ENCODE measurements at regions not wholly inside any gene's neighbourhood (a gene's known extent, or its start where the extent isn't known, plus 50 kb on each side); places are given as distances from the start of the nearest gene placed in this dataset.

- TF ChIP-seq PKNOX1 (IDR thresholded peaks at IDR 0.05), result no peak
- TF ChIP-seq POLR2G (IDR thresholded peaks at IDR 0.05; ENCODE audit: low read depth, low read length), result no peak
- no peak for TF ChIP-seq MXD1 (CRISPR knock-in tag; IDR thresholded peaks at IDR 0.05; ENCODE audit: borderline replicate concordance, poor library complexity, severe bottlenecking)
- TF ChIP-seq ZNF655 (CRISPR knock-in tag; IDR thresholded peaks at IDR 0.05), result no peak
- TF ChIP-seq HEY1 (CRISPR knock-in tag; IDR thresholded peaks at IDR 0.05; ENCODE audit: borderline replicate concordance), result no peak
- no peak for TF ChIP-seq ZFP30 (CRISPR knock-in tag; IDR thresholded peaks at IDR 0.05; ENCODE audit: borderline replicate concordance)
- TF ChIP-seq CREM (IDR thresholded peaks at IDR 0.05; ENCODE audit: low read depth), result no peak
- no peak for TF ChIP-seq ZKSCAN8 (CRISPR knock-in tag; IDR thresholded peaks at IDR 0.05)
Measured at GRCh38 chr7:125930848-125931247, 1001.2 kb upstream of the POT1 start (continued).

GRCh38 chr7:125927556-125927955, 997.9 kb upstream of the POT1 start:
- H3K4me2 ChIP-seq (ENCODE audit: insufficient read depth, low read length), result no peak overlapping the region
- ChIA-PET POLR2A (no interaction called here), CTCF (ENCODE audit: low intra/inter-chr PET ratio) (no interaction called here)
- no peaks in the 10 kb centered on the region for H3K4me1 ChIP-seq (replicated peaks in 1 of 2; ENCODE audit: control insufficient read depth in 2 of 2, insufficient read depth in 2 of 2, low read length in 2 of 2)
- H3K9ac ChIP-seq (ENCODE audit: insufficient read depth in 1 of 2, low read depth in 2 of 2, low read length in 2 of 2), result no peak overlapping the region
- DNase-seq (ENCODE audit: extremely low read depth in 1 of 4, low spot score in 3 of 4) (no peak), FAIRE-seq (no peak), ATAC-seq (no peak)
- H4K20me1 ChIP-seq (replicated peaks; ENCODE audit: control insufficient read depth, insufficient read depth, low read length), result no peaks in the 10 kb centered on the region
- H3K79me2 ChIP-seq (ENCODE audit: control insufficient read depth, insufficient read depth, low read length), result no peaks in the 10 kb centered on the region
- no peak overlapping the region for H3K27ac ChIP-seq (ENCODE audit: extremely low read depth, low read depth, low read length)
- no peaks in the 10 kb centered on the region for H3K27me3 ChIP-seq (ENCODE audit: control insufficient read depth in 2 of 2, insufficient read depth in 2 of 2, low read length in 2 of 2)
- H3K9me1 ChIP-seq (ENCODE audit: control insufficient read depth, insufficient read depth, low read length), result no peaks in the 10 kb centered on the region
- no peak overlapping the region for H2AFZ ChIP-seq (ENCODE audit: low read depth, low read length)
- TF ChIP-seq NCOA2 (IDR thresholded peaks at IDR 0.05; ENCODE audit: partially characterized antibody in 2 of 2) (no peak), SETDB1 (IDR thresholded peaks at IDR 0.05; ENCODE audit: low read length) (no peak)
- intact Hi-C loops (cut with micrococcal nuclease) (no loop called here), in situ Hi-C loops (cut with MboI) (no loop called here)
- BruUV-seq (replicated peaks), result no TSS peak
- H3K9me3 ChIP-seq (replicated peaks; ENCODE audit: control insufficient read depth, insufficient read depth, low read depth, low read length), result 0 out of 2 replicates have a peak, but pooled peaks cover 1% of the 10 kb centered on the region
- no peaks in the 10 kb centered on the region for H3K36me3 ChIP-seq (ENCODE audit: control insufficient read depth, insufficient read depth, low read length)
- 1% methylated on average over 4 of the region's 4 CpGs for WGBS (ENCODE audit: insufficient coverage, low coverage, missing lambda C conversion rate)
- H3K4me3 ChIP-seq, result no peak overlapping the region
